ENCODE measurements at regions not wholly inside any gene's neighbourhood (a gene's known extent, or its start where the extent isn't known, plus 50 kb on each side); places are given as distances from the start of the nearest gene placed in this dataset.

- TF ChIP-seq GATA2 (IDR thresholded peaks at IDR 0.05; ENCODE audit: low read depth, low read length) (no peak), GATA3 (IDR thresholded peaks at IDR 0.05; ENCODE audit: low read depth, low read length) (no peak)
Measured at GRCh38 chr14:101088395-101088667, 184.8 kb upstream of the RTL1 start.
